Endothelial cell of umbilical vein (primary cell): ENCODE measurements at regions not wholly inside any gene's neighbourhood (a gene's known extent, or its start where the extent isn't known, plus 50 kb on each side); places are given as distances from the start of the nearest gene placed in this dataset.

ENCODE experiments used
- CTCF ChIP-seq, 2 donors: IDR thresholded peaks; 1 replicate in 1 of 2; 2 replicates in 1 of 2; pipeline ENCODE4 v1.5.1; 2011; ENCODE audit warnings: low read length in 2 of 2, mild to moderate bottlenecking in 2 of 2, moderate library complexity in 2 of 2, control low read depth in 1 of 2, inconsistent platforms in 1 of 2, low read depth in 1 of 2; ENCODE audit not compliant: insufficient read depth in 1 of 2; ENCODE audit errors: extremely low read depth in 1 of 2
- EZH2 ChIP-seq: IDR thresholded peaks from 2 replicates; pipeline ENCODE4 v1.6.1; 2012; ENCODE audit warnings: borderline replicate concordance, low read depth, mild to moderate bottlenecking, moderate library complexity, low read length, inconsistent platforms; ENCODE audit not compliant: severe bottlenecking
- FOS ChIP-seq: IDR thresholded peaks from 2 replicates; pipeline ENCODE4 v1.6.1; 2011; ENCODE audit warnings: mild to moderate bottlenecking, low read length, moderate library complexity, borderline replicate concordance; ENCODE audit not compliant: insufficient read depth
- GATA2 ChIP-seq: IDR thresholded peaks from 2 replicates; pipeline ENCODE4 v1.7.0; 2011; ENCODE audit warnings: low read depth, mild to moderate bottlenecking, moderate library complexity, mixed read lengths, low read length; ENCODE audit not compliant: insufficient read length, insufficient read depth
- POLR2A ChIP-seq: IDR thresholded peaks from 2 replicates; pipeline ENCODE4 v1.6.1; 2012; ENCODE audit warnings: low read depth, mild to moderate bottlenecking, control low read depth, low read length
- POLR2AphosphoS5 ChIP-seq: IDR thresholded peaks from 2 replicates; pipeline ENCODE4 v1.6.1; 2012; ENCODE audit warnings: low read depth, mild to moderate bottlenecking, control low read depth, low read length, moderate library complexity; ENCODE audit not compliant: insufficient read depth

GRCh38 chr9:97803167-97804058 lies 49.6 kb upstream of the FOXE1 start:
- TF ChIP-seq POLR2AphosphoS5 (no peak), POLR2A (no peak), CTCF (IDR thresholded peaks at IDR 0.05; ENCODE audit: extremely low read depth in 1 of 2, insufficient read depth in 1 of 2, low read depth in 1 of 2, low read length in 2 of 2) (no peak), EZH2 (no peak), FOS (no peak), GATA2 (no peak)
